GM19324 (cell line): ENCODE measurements at regions not wholly inside any gene's neighbourhood (a gene's known extent, or its start where the extent isn't known, plus 50 kb on each side); places are given as distances from the start of the nearest gene placed in this dataset.
"Not testable (repeated sequence)": the region's sequence is repeated elsewhere in the genome, so short reads cannot be mapped to it uniquely, and the experiment has no call there.

Source experiments
- ATAC-seq: cut with Tn5 transposase; IDR thresholded peaks from one replicate; pipeline ENCODE4 v1.9.1; 2021; ENCODE audit warnings: mild to moderate bottlenecking, moderate library complexity; ENCODE audit not compliant: unreplicated experiment, low FRiP score

DNA sequence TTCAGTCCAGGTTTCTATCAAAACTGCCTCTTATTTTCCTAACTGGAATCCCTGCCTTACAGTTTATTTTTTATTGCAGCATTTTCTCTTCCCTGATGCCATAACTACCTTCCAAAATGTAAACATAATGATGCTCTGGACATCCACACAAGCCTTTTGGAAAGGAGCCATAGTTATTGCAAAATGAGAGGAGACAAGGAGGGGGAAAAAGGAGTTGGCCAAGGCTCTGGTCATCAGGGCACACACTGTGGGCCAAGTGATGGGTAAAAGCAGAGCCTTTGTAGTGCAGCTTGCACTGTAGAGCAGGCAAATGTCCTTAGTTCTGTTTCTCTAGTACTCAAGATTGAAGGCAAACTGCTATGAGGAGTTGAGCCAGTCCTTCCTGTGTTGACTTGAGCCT is 289.3 kb upstream of the MTPN start:
- ATAC-seq: no peak

DNA sequence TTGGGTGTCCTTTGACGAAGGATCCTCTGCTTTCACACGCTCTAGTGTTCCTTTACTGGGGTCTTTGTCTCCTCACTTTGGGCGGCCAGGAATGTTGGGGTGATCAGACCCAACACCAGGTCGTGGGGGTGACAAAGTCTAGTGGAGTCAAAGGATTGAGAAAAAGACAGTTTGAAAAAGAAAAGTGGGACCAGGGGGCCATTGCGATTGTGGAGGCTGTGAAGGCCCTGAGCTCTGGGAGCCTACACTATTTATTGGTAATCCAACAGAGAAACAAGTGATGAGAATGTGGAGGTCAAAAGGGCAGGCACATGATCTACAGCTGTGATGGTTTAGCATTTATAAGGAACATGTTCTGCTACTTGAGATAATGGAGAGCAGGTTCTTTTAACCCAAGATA is 287.1 kb upstream of the MTPN start:
- ATAC-seq: not testable (repeated sequence)

DNA sequence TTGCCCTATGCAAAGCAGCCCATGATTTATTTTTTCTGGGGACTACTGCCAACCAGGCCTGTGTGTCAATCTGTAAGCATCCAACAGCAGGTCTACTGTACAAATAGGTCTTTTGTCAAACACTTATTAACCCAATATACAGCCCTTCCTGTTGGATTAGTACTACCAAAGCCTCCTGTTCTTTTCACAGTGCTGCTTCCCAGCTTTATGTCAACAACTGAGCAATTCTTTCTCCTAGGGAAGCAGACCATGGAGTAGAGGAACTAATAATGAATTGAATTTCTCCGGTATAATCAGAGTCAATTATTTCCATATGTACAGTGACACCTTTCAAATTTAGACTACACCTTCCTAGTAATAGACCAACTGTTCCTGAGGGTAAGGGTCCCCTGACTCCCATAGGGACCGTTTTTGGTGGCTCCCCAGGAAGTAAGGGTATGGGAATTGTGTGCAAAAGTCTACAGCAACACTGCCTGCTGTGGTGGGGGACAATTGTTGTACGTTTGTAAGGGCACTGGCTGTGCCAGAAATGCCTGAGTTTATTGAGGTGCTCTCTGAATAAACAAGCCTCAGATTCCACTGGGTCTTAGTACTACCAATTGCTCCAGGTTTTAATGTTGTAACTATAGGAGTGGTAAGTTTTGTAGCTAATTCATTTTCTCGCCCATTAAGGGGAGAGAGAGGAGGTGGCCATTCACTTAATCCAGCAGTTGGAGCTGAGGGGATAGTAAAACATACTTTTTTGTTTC is 286.1 kb upstream of the MTPN start:
- ATAC-seq: not testable (repeated sequence)

DNA sequence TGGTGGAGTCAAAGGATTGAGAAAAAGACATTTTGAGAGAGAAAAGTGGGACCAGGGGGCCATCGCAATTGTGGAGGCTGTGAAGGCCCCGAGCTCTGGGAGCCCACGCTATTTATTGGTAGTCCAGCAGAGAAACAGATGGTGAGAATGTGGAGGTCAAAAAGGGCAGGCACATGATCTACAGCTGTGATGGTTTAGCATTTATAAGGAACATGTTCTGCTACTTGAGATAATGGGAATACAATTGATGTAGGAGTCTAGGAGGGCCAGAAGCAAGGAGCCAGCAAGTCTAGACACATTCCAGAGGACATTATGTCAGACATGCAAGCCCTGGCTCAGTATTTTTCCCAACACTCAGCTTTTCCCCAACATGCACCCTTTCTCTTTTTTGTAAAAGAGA is 283.4 kb upstream of the MTPN start:
- ATAC-seq: not testable (repeated sequence)

DNA sequence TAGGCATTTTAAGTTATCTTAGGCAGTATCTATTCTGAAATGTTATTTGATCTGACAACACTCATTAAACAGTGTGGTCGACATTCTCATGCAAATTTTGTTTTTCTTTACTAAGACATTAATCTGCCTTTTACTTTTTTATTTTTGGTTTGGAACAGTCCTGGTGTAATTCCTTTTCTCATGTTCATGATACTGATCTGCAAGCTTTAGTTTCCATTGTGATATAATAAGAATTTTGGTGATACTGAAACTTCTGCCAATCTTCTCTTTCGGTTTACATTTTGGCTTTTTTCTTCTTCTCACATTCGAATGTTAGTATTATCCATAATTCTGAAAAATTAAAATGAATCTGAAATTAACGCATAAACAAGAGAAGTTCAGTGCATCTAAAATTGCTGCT is 281.9 kb upstream of the MTPN start:
- ATAC-seq: no peak

DNA sequence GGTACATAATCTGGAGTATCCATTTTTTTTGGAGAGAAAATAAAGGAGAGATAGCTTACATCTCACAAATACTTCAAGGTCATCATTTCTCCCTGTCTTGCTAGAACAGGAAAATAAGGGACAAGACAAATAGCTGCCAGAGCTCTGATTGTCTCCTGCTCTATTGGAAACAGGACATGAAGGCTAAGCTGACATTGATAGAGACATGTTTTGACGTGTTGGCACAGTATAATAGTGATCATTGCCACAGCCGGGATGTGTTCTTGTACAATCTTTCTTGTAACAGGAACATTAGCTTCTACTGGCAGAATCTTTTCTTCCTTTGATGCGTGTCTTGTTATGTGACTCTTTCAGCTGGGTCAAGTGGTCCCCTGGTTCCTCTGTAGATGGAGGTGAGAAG is 279.3 kb upstream of the MTPN start:
- no peak for ATAC-seq

DNA sequence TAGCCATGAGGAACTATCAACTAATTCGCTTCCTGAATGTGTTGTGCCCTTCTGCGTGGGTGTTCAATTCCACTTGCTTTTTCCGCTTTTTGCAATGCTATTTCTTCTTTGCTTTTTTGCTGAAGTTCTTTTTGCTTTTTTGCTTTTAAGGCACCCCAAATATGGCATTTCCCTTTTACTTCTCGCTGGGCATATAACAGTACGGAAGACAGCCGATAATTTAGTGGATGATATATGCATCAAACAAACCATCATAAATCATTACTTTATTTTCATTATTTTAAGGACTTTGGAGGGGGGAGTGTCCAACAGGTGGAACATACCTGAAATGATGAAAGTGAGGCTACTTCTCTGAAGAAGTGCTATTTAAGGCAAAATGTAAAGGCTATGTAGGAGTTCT is 277.0 kb upstream of the MTPN start:
- no peak for ATAC-seq

DNA sequence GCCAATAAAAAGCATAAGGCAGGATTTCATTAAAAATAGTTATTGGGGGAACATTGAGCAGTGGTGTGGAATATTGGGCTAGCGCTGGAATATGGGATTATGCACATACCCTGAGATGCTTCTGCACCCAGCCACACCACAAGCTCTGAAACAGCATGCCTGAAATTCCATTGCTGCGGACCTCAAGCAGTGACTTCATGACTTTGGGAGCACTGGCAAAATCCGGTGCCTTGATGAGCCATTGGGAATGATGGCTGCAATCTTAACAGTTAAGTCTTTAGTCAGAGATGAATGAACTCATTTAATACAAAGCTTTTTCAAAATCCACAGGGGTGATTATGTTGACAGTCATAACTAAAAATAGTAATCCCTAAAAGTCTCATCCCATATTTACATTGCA is 274.7 kb upstream of the MTPN start:
- ATAC-seq: no peak

DNA sequence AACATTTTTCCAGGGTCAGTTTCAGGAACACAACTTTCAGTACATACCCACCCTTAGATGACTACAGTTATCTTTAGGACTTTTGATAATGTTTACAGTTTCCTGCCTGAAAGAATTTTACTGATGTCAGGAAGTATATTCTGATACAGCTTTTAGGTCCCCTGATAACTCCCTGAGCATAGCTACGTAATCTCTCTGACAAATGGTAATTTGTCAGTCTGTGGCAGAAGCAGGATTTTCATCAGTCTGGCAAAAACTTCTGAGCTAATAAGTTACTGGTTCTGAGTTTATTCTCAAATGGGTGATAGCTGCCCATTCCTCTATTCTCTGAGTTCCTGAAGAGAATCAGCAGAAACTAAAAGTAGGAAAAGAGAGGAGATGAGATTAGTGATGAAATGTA is 270.1 kb upstream of the MTPN start:
- no peak for ATAC-seq

DNA sequence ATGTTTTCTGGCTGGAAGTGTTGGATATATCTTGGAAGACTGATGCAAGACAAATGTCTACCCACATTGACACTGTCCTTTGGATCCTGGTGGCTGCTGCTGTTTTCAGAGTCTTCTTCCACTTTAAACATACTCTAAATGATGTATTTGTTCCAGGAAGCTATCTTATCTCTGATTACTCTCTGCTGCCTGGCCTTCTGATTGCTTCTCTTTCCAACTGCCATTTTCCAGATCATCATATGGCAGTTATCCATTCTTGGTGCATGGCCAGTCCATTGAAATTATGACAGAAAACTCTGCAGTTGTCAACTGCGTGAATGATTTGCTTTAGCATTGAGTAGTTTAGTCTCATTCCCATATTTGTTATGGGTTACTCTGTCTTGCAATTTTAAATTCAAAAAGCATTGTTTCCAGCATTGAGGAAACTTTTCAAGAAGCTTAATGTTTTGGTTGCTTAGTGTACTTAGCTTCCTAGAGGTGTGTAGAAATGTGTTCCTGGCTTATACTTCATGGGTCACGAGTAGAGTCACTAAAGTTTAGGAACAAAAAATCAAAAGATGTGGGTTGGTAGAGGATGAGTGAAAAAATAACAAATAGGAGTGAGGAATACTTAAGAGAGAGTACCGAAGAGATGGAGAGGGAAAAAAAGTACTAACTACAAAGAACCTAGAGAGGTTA is 268.3 kb upstream of the MTPN start:
- no peak for ATAC-seq

DNA sequence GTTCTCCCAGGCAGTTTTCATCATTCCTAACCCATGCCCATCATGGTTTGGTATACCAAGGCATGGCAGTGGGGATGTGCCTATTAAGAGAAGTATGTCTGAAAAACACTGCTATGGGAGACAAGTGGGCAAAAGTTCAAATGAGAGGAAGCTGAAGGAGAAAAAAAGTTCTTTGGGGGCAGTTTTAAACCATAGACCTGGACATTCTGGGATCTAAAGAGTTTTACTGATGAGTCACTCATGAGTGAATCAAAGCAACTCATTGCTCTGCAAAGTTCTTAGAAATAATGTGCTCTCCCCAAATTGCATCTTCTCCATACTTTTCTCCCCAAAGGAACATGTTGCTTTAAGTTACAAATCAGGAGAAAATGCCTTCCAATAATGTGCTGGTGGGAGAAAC is 256.9 kb upstream of the MTPN start:
- no peak for ATAC-seq

DNA sequence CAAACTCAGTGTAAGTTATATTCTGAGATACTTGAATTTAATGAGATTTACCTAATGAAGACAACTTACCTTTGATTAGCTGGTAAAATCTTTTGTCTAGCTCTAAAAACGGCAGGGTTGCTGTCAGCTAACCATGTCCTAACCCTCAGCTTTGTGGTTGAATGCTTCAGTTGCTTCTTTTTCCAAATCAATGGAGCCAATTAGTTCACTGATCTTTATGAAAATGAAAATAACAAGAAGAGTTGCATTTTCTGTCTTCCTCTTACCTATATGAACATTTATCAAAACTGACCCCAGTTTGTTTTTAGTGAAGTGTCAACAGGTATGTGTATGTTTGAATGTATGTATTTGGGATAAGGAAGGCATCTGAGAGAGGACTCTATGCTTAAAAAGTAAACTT is 253.1 kb upstream of the MTPN start:
- ATAC-seq: no peak

DNA sequence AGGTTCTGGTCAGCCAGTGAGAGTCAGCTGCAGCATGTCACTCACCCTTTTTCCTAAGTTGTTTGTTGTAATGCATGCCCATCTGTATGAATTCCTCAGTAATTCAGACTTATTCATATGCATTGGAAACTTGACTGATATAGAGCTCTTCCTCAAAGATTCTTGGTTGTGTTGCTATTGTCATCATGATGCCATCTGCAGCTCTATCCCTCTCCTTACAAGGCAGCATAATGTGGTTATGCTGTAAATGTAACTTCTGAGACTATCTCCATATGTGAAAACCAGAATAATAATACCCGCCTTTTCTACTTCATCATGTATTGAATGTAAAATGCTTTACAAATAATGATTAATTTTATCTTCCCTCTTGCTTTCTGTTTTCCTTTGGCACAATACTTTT is 252.6 kb upstream of the MTPN start:
- no peak for ATAC-seq

DNA sequence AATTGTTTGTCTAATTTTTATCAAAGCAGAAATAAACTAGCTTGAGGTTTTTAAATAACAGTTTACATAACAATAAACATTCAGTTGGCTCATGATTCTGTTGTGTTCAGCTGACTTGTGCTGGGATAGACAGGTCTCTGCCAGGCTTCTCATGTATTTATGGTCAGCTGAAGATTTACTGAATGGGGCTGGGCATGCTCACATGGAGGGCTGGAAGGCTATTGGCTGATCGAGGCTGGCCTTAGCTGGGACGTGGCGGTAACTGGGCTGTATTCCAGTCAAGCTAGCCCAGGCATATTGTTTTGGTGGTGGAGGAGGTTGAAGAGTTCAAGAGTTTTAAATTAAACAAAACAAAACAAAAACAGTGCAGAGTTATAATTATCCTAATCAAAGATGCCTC is 251.0 kb upstream of the MTPN start:
- no peak for ATAC-seq

DNA sequence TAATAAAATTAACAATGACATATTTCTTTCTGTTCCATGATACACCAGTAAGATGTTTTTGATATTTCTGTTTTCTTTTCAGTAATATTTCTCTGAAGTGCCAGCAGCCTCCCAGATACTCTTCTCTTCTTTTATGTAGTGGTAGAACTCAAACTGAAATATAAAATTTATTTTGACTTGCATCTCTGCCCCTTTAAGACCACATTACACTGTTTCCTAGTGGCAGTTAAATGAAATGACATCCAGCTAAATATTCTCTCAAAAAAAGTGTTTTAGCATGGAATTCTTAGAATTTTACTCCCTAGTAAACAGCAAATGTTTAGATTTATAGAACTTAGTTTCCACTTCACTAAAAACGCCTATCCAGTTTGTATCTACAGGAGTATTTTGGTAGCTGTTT is 237.2 kb upstream of the MTPN start:
- no peak for ATAC-seq

DNA sequence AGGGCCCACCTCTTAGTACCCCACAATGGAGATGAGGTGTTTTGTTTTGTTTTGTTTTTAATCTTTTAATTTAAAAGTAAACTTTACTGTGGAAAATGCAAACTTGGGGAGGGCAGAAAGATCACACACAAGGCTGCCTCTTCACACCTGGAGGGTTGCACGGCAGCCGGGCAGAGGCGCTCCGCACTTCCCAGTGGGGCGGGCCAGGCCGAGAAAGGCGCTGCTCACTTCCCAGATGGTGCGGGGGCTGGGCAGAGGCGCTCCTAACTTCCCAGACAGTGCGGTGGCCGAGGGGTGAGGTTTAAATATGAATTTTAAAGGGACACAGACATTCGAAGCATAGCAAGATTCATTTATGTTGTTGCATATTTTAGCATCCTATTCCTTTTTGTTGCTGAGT is 235.9 kb upstream of the MTPN start:
- no peak for ATAC-seq

DNA sequence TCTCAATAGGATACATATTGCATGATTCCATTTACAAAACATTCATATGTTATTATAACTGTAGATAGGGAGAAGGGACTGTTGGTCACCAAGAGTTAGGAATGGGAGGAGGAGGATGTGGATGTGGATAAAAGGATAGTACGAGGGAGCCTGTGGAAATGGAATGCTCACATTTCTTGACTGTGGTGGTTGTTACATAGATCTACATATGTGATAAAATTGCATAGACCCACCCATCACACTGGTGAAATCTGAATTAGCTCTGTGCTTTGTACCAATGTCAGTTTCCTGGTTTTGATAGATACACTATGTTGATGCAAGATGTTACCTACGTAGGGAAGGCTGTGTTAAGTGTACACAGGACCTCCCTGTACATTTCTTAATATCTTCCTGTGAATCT is 233.5 kb upstream of the MTPN start:
- ATAC-seq: no peak

DNA sequence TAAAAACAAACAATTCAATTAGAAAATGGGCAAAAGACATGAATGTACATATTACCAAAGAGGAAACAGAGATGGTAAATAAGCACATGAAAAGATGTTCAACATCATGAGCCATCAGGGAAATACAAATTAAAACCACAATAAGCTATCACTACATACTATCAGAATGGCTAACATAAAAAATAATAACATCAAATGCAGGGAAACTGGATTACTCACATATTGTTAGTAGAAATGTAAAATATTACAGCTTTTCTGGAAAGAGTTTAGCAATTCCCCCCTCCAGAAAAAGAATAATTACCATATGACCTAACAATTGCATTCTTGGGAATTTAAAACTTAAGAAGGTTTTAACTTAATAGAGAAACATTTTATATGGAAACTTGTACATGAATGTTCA is 232.9 kb upstream of the MTPN start:
- ATAC-seq: no peak

DNA sequence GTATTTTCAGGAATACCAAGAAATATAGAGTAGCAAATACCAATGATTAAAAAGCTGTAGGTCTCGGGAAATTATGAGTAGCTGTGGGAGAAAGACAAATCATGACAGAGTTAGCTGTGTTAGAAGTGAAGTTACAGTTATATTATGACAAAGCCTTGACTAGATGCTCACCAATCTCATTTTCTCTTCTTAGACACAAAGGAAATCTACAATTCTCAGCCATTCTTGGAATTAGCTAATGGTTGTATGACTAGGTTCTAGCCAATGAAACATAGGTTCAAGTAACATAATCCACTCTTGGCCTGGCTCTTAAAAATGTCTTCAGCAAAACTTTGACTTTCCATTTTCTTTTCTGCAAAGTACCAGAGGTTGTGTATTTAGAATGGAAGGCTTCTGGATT is 228.8 kb upstream of the MTPN start:
- ATAC-seq: no peak

DNA sequence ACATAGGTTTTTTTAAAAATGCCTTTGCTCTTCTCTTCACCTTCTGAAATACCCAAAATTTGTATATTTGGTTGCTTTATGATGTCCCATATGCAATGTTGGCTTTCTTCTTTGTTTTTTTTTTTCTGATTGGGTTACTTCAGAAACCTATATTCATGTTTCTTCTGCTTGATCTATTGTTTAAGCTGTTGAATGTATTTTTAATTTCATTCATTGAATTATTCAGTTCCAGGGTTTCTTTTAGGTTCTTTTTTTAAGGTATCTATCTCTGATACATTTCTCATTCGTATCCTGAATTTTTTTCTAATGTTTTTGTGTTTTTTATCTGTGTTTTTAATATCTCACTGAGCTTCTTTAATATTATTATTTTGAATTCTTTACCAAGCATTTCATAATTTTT is 221.0 kb upstream of the MTPN start:
- no peak for ATAC-seq

DNA sequence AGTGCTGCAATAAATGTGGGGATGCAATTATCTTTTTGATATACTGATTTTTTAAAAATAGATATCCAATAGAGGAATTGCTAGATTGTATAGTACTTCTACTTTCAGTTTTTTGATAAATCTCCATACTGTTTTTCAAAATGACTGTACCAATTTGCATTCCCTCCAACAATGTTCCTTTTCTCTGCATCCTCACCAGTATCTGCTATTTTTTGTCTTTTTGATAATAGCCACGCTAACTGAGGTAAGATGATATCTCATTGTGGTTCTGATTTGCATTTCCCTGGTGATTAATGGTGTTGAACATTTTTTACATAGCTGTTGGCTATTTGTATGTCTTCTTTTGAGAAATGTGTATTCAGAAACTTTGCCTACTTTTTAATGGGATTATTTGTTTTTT is 217.7 kb upstream of the MTPN start:
- ATAC-seq: no peak

DNA sequence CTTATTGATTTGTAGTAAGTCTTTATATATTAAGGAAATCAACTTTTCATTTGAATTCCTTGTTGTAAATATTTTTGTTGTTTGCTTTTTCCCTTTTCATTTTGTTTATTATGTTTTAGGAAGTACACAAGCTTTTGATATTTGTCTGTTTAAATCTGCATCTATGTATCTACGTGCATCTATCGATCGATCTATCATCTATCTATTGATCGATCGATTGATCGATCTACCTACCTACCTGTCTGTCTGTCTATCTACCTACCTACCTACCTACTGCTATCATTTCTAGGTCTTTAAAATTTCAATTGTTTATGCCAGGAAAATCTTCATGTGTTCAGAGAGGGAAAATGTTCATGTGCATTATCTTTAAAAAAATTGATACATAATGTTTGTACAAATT is 216.8 kb upstream of the MTPN start:
- ATAC-seq: no peak
